Subcutaneous abdominal adipose tissue (tissue), 5 donors: ENCODE measurements at regions not wholly inside any gene's neighbourhood (a gene's known extent, or its start where the extent isn't known, plus 50 kb on each side); places are given as distances from the start of the nearest gene placed in this dataset.
"Not testable (repeated sequence)": the region's sequence is repeated elsewhere in the genome, so short reads cannot be mapped to it uniquely, and the experiment has no call there.

Experiments
- H3K27ac ChIP-seq: one replicate; pipeline ENCODE4 v1.7.0; 2013; ENCODE audit warnings: low read depth, mild to moderate bottlenecking, inconsistent platforms, low read length, moderate library complexity
- H3K27me3 ChIP-seq, 5 donors: one replicate each; pipeline ENCODE4 v1.7.0; 2013; ENCODE audit warnings: low read length in 5 of 5, inconsistent platforms in 1 of 5; ENCODE audit not compliant: control insufficient read depth in 5 of 5, insufficient read depth in 4 of 5
- H3K36me3 ChIP-seq, 5 donors: one replicate each; pipeline ENCODE4 v1.7.0; 2013; ENCODE audit warnings: low read length in 5 of 5; ENCODE audit not compliant: control insufficient read depth in 5 of 5, insufficient read depth in 5 of 5
- H3K4me1 ChIP-seq, 5 donors: one replicate each; pipeline ENCODE4 v1.7.0; 2013; ENCODE audit warnings: low read length in 5 of 5, mild to moderate bottlenecking in 3 of 5, moderate library complexity in 1 of 5; ENCODE audit not compliant: control insufficient read depth in 5 of 5, insufficient read depth in 5 of 5
- H3K4me3 ChIP-seq, 5 donors: one replicate each; pipeline ENCODE4 v1.7.0; 2013; ENCODE audit warnings: low read length in 5 of 5, low read depth in 1 of 5
- H3K9ac ChIP-seq, 5 donors: one replicate each; pipeline ENCODE4 v1.7.0; 2013; ENCODE audit warnings: low read length in 5 of 5, mild to moderate bottlenecking in 4 of 5, moderate library complexity in 3 of 5
- H3K9me3 ChIP-seq, 5 donors: one replicate each; pipeline ENCODE4 v1.7.0; 2013; ENCODE audit warnings: low read length in 5 of 5; ENCODE audit not compliant: control insufficient read depth in 5 of 5
- donor health status: healthy.
- donor health status: healthy.
- donor health status: healthy.
- donor health status: healthy.
- donor health status: healthy.

DNA sequence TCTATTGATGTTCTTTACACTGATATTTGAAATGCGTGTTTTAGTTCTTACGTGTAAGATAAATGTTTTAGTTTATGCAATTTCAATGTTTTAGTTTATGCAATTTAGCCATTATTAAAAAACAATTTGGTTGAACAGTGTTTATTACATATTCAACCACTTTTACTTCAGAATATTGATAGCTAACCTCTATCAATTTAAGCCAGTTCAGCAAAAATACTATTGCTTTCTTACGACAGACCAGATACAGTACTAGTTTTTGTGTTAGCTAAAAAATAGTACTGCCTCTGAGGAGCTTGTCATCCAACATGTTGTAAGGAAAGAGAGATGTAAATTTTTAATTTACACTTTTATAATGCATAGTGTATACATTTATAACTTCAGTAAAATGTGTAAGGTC, 361.7 kb upstream of the FAT1 start:
- Histone ChIP-seq H3K27ac (no peak overlapping the region), H3K36me3 (no peaks in the 10 kb centered on the region), H3K9me3 (no peaks in the 10 kb centered on the region), H3K4me3 (no peak overlapping the region), H3K27me3 (no peaks in the 10 kb centered on the region), H3K9ac (no peak overlapping the region), H3K4me1 (no peaks in the 10 kb centered on the region)

DNA sequence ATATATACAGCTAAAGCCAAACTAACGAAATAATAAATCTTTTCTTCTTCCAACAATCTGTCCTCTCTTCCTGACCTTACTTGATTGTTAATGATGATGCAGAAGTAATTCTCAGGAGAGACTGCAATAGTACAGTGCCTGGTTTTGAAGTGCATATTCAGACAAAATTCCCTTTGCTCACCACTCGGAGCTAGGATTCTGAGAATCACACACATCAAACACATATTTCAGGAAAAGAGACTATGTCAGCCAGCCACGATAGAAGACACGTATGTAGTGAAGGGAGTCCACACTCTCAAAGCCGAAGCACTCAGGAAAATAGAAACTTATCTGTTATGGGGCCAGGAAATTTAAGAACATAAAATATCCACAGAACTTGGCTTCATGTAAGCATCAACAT, 362.5 kb upstream of the FAT1 start:
- no peaks in the 10 kb centered on the region for H3K4me1 ChIP-seq
- H3K27me3 ChIP-seq: no peaks in the 10 kb centered on the region

DNA sequence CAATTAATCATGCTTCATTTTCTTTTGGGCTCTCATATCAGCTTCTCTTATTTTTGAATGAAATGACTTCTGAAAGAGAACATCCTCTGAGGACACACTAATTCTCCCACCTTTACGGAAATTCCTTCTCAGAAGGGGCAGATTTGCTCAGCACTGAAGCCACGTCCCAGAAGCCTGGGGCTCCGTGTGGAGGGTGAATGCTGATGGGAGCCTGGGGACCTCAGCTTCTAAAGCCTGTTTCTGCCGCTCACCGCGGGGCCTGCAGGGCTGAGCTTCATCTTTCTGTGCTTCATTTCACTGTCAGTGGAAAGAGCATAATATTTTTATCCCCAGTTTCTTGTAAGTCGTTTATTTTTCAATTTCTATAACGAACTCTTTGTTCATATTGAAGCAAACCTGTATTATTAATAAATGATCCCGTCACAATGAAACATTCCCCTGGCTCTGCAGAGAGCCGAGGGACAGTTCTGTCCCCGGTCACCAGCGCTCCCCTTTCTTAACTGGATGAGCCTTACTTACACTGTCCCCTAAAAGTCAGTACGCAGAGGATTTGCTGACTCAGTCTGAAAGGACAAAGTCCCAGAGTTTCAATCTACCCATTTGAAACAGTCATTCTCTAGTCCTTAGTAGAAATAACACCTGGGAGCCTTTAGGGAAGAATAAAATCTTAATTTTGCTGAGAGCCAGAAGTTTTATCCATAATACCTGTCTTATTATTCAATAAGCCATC, 364.6 kb upstream of the FAT1 start:
- H3K27me3 ChIP-seq: no peaks in the 10 kb centered on the region
- no peak overlapping the region for H3K27ac ChIP-seq
- H3K4me3 ChIP-seq: no peak overlapping the region
- no peak overlapping the region for H3K9ac ChIP-seq
- no peaks in the 10 kb centered on the region for H3K4me1 ChIP-seq
- no peaks in the 10 kb centered on the region for H3K36me3 ChIP-seq
- H3K9me3 ChIP-seq: no peaks in the 10 kb centered on the region

More for the DNA sequence above, 362.5 kb upstream of the FAT1 start:
- no peak overlapping the region for H3K4me3 ChIP-seq
- no peaks in the 10 kb centered on the region for H3K9me3 ChIP-seq
- no peak overlapping the region for H3K27ac ChIP-seq
- H3K9ac ChIP-seq: no peak overlapping the region
- no peaks in the 10 kb centered on the region for H3K36me3 ChIP-seq

DNA sequence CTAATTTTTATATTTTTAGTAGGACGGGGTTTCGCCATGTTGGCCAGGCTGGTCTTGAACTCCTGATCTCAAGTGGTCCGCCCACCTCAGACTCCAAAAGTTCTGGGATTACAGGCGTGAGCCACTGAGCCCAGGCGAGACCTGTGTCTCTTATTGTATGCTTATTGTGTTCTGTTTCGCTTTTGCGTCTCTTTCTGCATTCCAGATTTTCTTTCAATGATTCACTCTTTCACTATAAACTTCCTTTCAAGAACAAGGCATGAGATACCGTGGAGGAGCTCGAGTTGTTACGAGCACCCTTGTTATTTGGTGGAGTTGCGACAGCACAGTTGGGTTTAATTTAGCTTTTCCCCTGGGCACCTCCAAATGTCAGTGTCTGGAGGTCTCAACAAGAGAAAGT, 366.7 kb upstream of the FAT1 start:
- H3K4me1 ChIP-seq: no peaks in the 10 kb centered on the region
- no peak overlapping the region for H3K9ac ChIP-seq
- no peaks in the 10 kb centered on the region for H3K9me3 ChIP-seq
- no peaks in the 10 kb centered on the region for H3K27me3 ChIP-seq
- no peak overlapping the region for H3K4me3 ChIP-seq
- H3K36me3 ChIP-seq: no peaks in the 10 kb centered on the region
- no peak overlapping the region for H3K27ac ChIP-seq

DNA sequence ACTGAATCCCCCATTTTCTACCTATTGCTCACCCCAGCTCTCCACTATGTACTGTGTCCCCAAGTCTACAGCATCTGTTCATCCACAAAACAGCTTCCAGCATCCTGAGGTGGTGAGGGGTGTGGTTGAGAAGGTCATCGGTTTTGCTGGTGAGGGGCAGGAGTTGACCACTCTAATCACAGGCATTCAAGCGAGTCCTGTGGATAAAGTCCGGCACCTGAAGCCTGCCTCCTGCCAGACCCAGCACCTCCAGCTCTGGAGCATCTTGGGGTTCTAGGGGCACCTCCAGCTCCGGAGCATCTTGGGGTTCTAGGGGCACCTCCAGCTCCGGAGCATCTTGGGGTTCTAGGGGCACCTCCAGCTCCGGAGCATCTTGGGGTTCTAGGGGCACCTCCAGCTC, 367.2 kb upstream of the FAT1 start:
- not testable (repeated sequence) for H3K9me3 ChIP-seq, H3K27ac ChIP-seq

DNA sequence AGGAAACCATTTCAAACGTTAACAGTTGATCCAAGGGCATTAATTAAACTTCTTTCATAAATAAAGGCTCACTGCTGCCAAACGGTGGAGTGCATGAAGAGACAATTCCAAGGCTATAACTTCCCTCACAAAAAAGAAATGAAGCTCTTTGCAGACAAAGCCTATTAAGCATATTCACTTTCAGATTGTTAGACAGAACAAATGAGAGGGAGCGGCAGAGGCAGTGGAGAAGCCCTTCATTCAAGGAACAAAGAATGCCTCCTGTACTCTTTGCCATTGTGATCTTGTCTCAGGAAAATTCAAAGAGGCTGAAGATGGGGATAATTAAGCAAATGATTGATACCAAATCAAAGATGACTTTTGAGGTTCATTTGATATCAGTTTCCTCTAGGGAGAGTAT, 370.5 kb upstream of the FAT1 start:
- Histone ChIP-seq H3K4me1 (no peaks in the 10 kb centered on the region), H3K9me3 (peaks cover 0 to 15% (median 3%) of the 10 kb centered on the region in 5 donors), H3K27ac (no peak overlapping the region), H3K36me3 (no peaks in the 10 kb centered on the region), H3K9ac (no peak overlapping the region), H3K4me3 (no peak overlapping the region), H3K27me3 (no peaks in the 10 kb centered on the region)

More for the DNA sequence above, 367.2 kb upstream of the FAT1 start:
- H3K36me3 ChIP-seq, H3K4me3 ChIP-seq, H3K27me3 ChIP-seq, H3K4me1 ChIP-seq, H3K9ac ChIP-seq: not testable (repeated sequence)

DNA sequence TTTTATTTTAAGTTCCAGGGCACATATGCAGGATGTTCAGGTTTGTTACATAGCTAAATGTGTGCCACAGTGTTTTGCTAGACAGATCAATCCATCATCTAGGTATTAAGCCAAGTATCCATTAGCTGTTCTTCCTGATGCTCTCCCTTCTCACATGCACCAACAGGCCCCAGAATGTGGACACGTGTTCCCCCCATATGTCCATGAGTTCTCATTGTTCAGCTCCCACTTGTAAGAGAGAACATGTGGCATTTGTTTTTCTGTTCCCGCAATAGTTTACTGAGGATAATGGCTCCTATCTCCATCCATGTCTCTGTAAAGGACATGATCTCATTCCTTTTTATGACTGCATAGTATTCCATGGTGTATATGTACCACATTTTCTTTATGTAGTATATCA, 374.8 kb upstream of the FAT1 start:
- H3K4me1 ChIP-seq: no peaks in the 10 kb centered on the region
- no peaks in the 10 kb centered on the region for H3K27me3 ChIP-seq
- peaks cover 0 to 15% (median 3%) of the 10 kb centered on the region in 5 donors for H3K9me3 ChIP-seq
- no peak overlapping the region for H3K9ac ChIP-seq
- H3K36me3 ChIP-seq: no peaks in the 10 kb centered on the region
- H3K4me3 ChIP-seq: no peak overlapping the region
- H3K27ac ChIP-seq: no peak overlapping the region

DNA sequence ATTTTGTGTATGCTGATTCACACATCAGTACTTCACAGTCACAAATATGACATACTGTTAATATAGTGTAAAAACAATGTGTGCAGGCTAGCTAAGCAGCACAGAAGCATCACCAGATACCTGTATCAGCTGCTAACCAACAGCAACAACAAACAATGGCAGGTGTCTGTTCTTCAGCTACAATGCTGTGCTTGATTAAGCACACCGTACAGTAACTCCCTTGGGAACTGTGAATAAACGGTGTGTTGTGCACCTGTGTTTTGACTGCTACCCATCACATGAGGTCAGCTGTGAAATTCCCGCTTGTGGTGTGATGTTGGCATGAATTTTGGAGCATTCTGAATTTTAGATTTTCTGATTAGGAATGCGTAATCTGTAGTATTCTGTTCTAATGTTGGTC, 379.7 kb upstream of the FAT1 start:
- no peaks in the 10 kb centered on the region for H3K36me3 ChIP-seq
- no peak overlapping the region for H3K4me3 ChIP-seq
- H3K4me1 ChIP-seq: no peaks in the 10 kb centered on the region
- H3K27me3 ChIP-seq: no peaks in the 10 kb centered on the region
- no peak overlapping the region for H3K27ac ChIP-seq
- peaks cover 0 to 4% (median 0%) of the 10 kb centered on the region in 5 donors for H3K9me3 ChIP-seq
- H3K9ac ChIP-seq: no peak overlapping the region

DNA sequence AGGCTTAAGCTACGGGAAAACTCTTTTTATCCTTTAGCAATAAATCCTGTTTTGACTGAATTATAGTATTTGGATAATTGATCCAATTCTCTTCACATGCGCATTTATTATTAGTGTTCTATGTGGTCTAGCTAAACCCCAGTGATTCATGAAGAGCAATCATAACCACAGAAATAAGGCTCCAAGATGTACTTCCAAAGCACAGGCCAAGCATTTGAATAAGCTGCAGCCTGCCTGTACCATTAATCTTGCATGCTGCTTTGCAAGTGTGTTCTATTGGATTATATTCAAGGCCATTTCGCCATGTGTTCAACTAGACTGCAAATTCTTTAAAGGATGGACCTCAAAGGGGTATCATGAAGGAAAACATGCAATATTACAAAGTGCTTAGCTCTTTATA, 385.2 kb upstream of the FAT1 start:
- Histone ChIP-seq H3K27me3 (no peaks in the 10 kb centered on the region), H3K9ac (no peak overlapping the region), H3K4me3 (no peak overlapping the region), H3K4me1 (no peaks in the 10 kb centered on the region), H3K36me3 (no peaks in the 10 kb centered on the region), H3K9me3 (no peaks in the 10 kb centered on the region), H3K27ac (no peak overlapping the region)

DNA sequence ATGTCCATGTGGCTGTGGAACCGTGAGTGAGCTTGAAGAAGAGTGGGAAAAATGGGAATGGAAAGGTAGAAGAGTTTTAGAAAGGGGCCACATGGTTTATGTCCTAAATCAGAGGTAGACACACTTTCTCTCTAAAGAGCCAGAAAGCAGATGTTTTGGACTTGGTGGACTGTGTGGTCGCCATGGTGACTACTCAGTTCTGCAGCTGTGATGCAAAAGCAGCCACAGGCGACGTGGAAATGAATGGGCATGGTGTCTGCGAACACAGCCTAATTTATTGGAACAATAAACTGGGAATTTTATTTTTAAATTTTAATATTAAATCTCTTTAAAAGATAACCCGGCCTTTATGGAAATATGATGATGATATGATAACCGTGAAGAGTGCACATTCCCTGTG, 386.0 kb upstream of the FAT1 start:
- Histone ChIP-seq H3K36me3 (no peaks in the 10 kb centered on the region), H3K4me3 (no peak overlapping the region), H3K27me3 (no peaks in the 10 kb centered on the region), H3K4me1 (no peaks in the 10 kb centered on the region), H3K27ac (no peak overlapping the region), H3K9ac (no peak overlapping the region), H3K9me3 (no peaks in the 10 kb centered on the region)
